ENCODE measurements at regions not wholly inside any gene's neighbourhood (a gene's known extent, or its start where the extent isn't known, plus 50 kb on each side); places are given as distances from the start of the nearest gene placed in this dataset.

DNA sequence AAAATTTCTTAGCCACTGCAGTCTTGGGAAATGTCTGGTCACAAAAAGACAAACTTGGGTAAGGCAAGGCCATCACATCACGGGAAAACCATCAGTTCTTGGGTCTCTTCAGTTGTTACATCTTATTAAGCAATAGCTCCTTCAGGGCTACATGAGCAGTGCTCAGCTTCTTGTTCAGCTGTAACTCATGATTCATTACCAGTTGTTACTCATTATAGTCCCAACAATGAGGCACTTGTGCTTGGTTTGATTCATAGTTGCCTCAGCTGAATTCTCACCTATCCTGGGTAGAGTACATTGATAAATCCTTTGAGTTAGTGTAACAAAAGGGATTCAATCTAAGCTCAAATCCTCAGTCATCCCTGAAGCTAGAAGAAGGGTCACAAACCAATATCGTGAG lies 102.4 kb upstream of the DCC start:
- no peak for DNase-seq (ENCODE audit: extremely low read depth in 1 of 4, low spot score in 3 of 4)
- H3K36me3 ChIP-seq (ENCODE audit: control insufficient read depth, insufficient read depth, low read length): no peaks in the 10 kb centered on the region
- no peaks in the 10 kb centered on the region for H3K79me2 ChIP-seq (ENCODE audit: control insufficient read depth, insufficient read depth, low read length)
- no peak for TF ChIP-seq CCAR2 (IDR thresholded peaks at IDR 0.05; ENCODE audit: low read depth, low read length)
- TF ChIP-seq ZNF263 (CRISPR knock-in tag; IDR thresholded peaks at IDR 0.05; ENCODE audit: borderline replicate concordance): no peak
- TF ChIP-seq PHF21A (IDR thresholded peaks at IDR 0.05; ENCODE audit: borderline replicate concordance, low read depth): no peak
- TF ChIP-seq ZNF436 (CRISPR knock-in tag; IDR thresholded peaks at IDR 0.05): no peak
- no peak for TF ChIP-seq MBD2 (IDR thresholded peaks at IDR 0.05; ENCODE audit: borderline replicate concordance, low read depth)
- no peak for TF ChIP-seq NR1H2 (CRISPR knock-in tag; IDR thresholded peaks at IDR 0.05)
- TF ChIP-seq, protein P1, sequence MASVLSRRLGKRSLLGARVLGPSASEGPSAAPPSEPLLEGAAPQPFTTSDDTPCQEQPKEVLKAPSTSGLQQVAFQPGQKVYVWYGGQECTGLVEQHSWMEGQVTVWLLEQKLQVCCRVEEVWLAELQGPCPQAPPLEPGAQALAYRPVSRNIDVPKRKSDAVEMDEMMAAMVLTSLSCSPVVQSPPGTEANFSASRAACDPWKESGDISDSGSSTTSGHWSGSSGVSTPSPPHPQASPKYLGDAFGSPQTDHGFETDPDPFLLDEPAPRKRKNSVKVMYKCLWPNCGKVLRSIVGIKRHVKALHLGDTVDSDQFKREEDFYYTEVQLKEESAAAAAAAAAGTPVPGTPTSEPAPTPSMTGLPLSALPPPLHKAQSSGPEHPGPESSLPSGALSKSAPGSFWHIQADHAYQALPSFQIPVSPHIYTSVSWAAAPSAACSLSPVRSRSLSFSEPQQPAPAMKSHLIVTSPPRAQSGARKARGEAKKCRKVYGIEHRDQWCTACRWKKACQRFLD (CRISPR knock-in tag; IDR thresholded peaks at IDR 0.05): no peak
- no peak for TF ChIP-seq EP300 (IDR thresholded peaks at IDR 0.05; ENCODE audit: low read length)
- TF ChIP-seq BCL6 (CRISPR knock-in tag; IDR thresholded peaks at IDR 0.05): no peak
- TF ChIP-seq ZBTB43 (CRISPR knock-in tag; IDR thresholded peaks at IDR 0.05): no peak
- TF ChIP-seq CEBPZ (IDR thresholded peaks at IDR 0.05; ENCODE audit: borderline replicate concordance, low read depth, low read length): no peak
- TF ChIP-seq HDGF (IDR thresholded peaks at IDR 0.05): no peak
- TF ChIP-seq BHLHE40 (IDR thresholded peaks at IDR 0.05; ENCODE audit: low read length): no peak
- no peak for TF ChIP-seq RNF2 (IDR thresholded peaks at IDR 0.05)
- no peak for TF ChIP-seq TFAP4 (CRISPR knock-in tag; IDR thresholded peaks at IDR 0.05; ENCODE audit: borderline replicate concordance)
- TF ChIP-seq ZNF707 (CRISPR knock-in tag; conservative IDR thresholded peaks at IDR 0.05): no peak
- no peak for TF ChIP-seq ZNF354B (CRISPR knock-in tag; IDR thresholded peaks at IDR 0.05)
- TF ChIP-seq PHTF2 (CRISPR knock-in tag; IDR thresholded peaks at IDR 0.05): no peak
- no peak overlapping the region for H3K27ac ChIP-seq (ENCODE audit: extremely low read depth, low read depth, low read length)
- no peak overlapping the region for H3K4me3 ChIP-seq
- H3K4me1 ChIP-seq (replicated peaks in 1 of 2; ENCODE audit: control insufficient read depth in 2 of 2, insufficient read depth in 2 of 2, low read length in 2 of 2): no peaks in the 10 kb centered on the region
- BruUV-seq (replicated peaks): no TSS peak
- no peak overlapping the region for H3K9ac ChIP-seq (ENCODE audit: insufficient read depth in 1 of 2, low read depth in 2 of 2, low read length in 2 of 2)
- CTCF ChIA-PET (ENCODE audit: low intra/inter-chr PET ratio): no interaction called here
- in situ Hi-C loops (cut with MboI) (no loop called here), intact Hi-C loops (cut with micrococcal nuclease) (no loop called here)
- no peak overlapping the region for H2AFZ ChIP-seq (ENCODE audit: low read depth, low read length)
- no peaks in the 10 kb centered on the region for H3K9me1 ChIP-seq (ENCODE audit: control insufficient read depth, insufficient read depth, low read length)
- H3K4me2 ChIP-seq (ENCODE audit: insufficient read depth, low read length): no peak overlapping the region
- H3K27me3 ChIP-seq (ENCODE audit: control insufficient read depth in 2 of 2, insufficient read depth in 2 of 2, low read length in 2 of 2): no peaks in the 10 kb centered on the region
- FAIRE-seq: no peak
- 0% methylated on average over 2 of the region's 2 CpGs for WGBS (ENCODE audit: insufficient coverage, low coverage, missing lambda C conversion rate)
- POLR2A ChIA-PET: interaction anchor here (0.6 kb wide), 1 partner anchor 13 kb away, joined by 3 read pairs; no protein-coding TSS in a partner anchor
- no peak for ATAC-seq
- H4K20me1 ChIP-seq (replicated peaks; ENCODE audit: control insufficient read depth, insufficient read depth, low read length): no peaks in the 10 kb centered on the region
- H3K9me3 ChIP-seq (replicated peaks; ENCODE audit: control insufficient read depth, insufficient read depth, low read depth, low read length): no peaks in the 10 kb centered on the region

Data from K562 (cell line).